ENCODE measurements at regions not wholly inside any gene's neighbourhood (a gene's known extent, or its start where the extent isn't known, plus 50 kb on each side); places are given as distances from the start of the nearest gene placed in this dataset.

DNA sequence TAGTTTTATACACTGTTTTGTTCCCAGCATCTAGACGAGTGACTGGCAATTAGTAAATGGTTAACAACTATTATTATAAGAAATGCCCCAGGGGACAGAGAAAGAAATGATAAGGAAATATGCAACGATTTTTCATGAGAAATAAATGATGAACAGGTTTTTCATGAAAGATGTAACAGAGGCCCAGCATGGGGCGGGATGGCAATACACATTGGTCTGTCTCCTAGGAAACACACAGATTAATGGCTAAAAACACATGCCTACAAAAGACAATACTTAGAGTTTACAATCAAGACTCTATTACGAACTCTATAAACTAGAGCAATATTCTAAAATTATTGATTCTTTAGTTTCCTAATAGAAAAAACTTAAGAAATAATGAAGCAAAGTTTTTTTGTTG is 441.5 kb upstream of the CDH9 start:
- peak; percentile 50 for TF ChIP-seq POLR2AphosphoS5 (IDR thresholded peaks at IDR 0.05; ENCODE audit: low read depth)
- TF ChIP-seq, protein P1, sequence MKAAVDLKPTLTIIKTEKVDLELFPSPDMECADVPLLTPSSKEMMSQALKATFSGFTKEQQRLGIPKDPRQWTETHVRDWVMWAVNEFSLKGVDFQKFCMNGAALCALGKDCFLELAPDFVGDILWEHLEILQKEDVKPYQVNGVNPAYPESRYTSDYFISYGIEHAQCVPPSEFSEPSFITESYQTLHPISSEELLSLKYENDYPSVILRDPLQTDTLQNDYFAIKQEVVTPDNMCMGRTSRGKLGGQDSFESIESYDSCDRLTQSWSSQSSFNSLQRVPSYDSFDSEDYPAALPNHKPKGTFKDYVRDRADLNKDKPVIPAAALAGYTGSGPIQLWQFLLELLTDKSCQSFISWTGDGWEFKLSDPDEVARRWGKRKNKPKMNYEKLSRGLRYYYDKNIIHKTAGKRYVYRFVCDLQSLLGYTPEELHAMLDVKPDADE (IDR thresholded peaks at IDR 0.05) = no peak
- no peak for TF ChIP-seq STAT1 (IDR thresholded peaks at IDR 0.05; ENCODE audit: unreplicated experiment)
- no peak for TF ChIP-seq ZNF331 (CRISPR knock-in tag; IDR thresholded peaks at IDR 0.05; ENCODE audit: low read depth)
- TF ChIP-seq, protein P2, sequence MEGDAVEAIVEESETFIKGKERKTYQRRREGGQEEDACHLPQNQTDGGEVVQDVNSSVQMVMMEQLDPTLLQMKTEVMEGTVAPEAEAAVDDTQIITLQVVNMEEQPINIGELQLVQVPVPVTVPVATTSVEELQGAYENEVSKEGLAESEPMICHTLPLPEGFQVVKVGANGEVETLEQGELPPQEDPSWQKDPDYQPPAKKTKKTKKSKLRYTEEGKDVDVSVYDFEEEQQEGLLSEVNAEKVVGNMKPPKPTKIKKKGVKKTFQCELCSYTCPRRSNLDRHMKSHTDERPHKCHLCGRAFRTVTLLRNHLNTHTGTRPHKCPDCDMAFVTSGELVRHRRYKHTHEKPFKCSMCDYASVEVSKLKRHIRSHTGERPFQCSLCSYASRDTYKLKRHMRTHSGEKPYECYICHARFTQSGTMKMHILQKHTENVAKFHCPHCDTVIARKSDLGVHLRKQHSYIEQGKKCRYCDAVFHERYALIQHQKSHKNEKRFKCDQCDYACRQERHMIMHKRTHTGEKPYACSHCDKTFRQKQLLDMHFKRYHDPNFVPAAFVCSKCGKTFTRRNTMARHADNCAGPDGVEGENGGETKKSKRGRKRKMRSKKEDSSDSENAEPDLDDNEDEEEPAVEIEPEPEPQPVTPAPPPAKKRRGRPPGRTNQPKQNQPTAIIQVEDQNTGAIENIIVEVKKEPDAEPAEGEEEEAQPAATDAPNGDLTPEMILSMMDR (conservative IDR thresholded peaks at IDR 0.05; ENCODE audit: low read depth in 2 of 2) = no peak
- TF ChIP-seq EZH2 (IDR thresholded peaks at IDR 0.05; ENCODE audit: low read depth, unreplicated experiment) = no peak
- no peak for TF ChIP-seq EZH2phosphoT487 (IDR thresholded peaks at IDR 0.05; ENCODE audit: unreplicated experiment)

All from GM23338 (cell line).